ENCODE measurements at regions not wholly inside any gene's neighbourhood (a gene's known extent, or its start where the extent isn't known, plus 50 kb on each side); places are given as distances from the start of the nearest gene placed in this dataset.

DNA sequence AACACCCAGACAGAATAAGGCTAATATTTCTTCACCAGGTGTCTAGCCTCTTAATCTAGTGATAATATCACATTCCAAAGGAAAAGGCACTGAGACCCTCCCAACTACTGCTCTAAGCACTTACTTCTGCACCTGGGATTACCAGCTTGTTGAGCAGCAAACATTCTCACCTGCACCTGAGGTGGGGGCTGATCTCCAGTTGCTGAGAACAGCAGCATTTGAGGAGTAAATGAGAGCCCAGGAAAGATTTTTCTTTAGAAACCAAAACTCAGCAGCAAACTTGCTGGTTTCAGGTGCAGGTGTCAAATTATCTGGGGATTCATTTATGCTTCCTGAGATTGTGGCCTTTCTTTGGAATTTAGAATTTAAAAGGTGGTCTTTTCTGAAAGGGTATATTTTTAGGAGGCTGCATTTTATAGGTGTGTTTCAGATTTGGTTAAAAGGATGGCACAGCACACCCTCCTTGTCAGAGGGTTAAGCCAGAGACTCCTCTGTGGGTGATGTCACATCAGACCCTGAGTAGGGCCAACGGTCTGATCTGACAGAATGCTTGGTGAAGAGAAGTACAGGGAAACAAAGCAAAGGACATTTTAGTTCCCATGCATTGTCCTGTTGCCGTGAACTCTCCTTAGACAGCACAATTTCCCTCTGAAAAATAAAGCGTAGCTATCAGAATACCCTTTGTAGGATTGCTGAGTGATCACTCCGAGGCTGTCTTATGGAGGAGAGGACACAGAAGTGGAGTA, 411.0 kb upstream of the ATP11B start:
- no peaks in the 10 kb centered on the region for H3K27me3 ChIP-seq (ENCODE audit: insufficient read depth, poor library complexity, severe bottlenecking)
- H3K27ac ChIP-seq (replicated peaks), result no peak overlapping the region
- no peak overlapping the region for H3K4me3 ChIP-seq (replicated peaks; ENCODE audit: insufficient read depth, low read length)
- no peak for DNase-seq (ENCODE audit: low read depth in 1 of 2, low spot score in 1 of 2)
- TF ChIP-seq, protein P1, sequence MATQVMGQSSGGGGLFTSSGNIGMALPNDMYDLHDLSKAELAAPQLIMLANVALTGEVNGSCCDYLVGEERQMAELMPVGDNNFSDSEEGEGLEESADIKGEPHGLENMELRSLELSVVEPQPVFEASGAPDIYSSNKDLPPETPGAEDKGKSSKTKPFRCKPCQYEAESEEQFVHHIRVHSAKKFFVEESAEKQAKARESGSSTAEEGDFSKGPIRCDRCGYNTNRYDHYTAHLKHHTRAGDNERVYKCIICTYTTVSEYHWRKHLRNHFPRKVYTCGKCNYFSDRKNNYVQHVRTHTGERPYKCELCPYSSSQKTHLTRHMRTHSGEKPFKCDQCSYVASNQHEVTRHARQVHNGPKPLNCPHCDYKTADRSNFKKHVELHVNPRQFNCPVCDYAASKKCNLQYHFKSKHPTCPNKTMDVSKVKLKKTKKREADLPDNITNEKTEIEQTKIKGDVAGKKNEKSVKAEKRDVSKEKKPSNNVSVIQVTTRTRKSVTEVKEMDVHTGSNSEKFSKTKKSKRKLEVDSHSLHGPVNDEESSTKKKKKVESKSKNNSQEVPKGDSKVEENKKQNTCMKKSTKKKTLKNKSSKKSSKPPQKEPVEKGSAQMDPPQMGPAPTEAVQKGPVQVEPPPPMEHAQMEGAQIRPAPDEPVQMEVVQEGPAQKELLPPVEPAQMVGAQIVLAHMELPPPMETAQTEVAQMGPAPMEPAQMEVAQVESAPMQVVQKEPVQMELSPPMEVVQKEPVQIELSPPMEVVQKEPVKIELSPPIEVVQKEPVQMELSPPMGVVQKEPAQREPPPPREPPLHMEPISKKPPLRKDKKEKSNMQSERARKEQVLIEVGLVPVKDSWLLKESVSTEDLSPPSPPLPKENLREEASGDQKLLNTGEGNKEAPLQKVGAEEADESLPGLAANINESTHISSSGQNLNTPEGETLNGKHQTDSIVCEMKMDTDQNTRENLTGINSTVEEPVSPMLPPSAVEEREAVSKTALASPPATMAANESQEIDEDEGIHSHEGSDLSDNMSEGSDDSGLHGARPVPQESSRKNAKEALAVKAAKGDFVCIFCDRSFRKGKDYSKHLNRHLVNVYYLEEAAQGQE (IDR thresholded peaks at IDR 0.05; ENCODE audit: insufficient replicate concordance, low read depth), result no peak
- TF ChIP-seq, protein P2, sequence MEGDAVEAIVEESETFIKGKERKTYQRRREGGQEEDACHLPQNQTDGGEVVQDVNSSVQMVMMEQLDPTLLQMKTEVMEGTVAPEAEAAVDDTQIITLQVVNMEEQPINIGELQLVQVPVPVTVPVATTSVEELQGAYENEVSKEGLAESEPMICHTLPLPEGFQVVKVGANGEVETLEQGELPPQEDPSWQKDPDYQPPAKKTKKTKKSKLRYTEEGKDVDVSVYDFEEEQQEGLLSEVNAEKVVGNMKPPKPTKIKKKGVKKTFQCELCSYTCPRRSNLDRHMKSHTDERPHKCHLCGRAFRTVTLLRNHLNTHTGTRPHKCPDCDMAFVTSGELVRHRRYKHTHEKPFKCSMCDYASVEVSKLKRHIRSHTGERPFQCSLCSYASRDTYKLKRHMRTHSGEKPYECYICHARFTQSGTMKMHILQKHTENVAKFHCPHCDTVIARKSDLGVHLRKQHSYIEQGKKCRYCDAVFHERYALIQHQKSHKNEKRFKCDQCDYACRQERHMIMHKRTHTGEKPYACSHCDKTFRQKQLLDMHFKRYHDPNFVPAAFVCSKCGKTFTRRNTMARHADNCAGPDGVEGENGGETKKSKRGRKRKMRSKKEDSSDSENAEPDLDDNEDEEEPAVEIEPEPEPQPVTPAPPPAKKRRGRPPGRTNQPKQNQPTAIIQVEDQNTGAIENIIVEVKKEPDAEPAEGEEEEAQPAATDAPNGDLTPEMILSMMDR (IDR thresholded peaks at IDR 0.05; ENCODE audit: insufficient read depth, low read length), result no peak
- no peak for TF ChIP-seq POLR2AphosphoS5 (IDR thresholded peaks at IDR 0.05; ENCODE audit: low read depth)
- no peak for TF ChIP-seq SPI1 (IDR thresholded peaks at IDR 0.05; ENCODE audit: borderline replicate concordance, low read depth)
- no peak for TF ChIP-seq GABPA (IDR thresholded peaks at IDR 0.05; ENCODE audit: low read depth)

DNA sequence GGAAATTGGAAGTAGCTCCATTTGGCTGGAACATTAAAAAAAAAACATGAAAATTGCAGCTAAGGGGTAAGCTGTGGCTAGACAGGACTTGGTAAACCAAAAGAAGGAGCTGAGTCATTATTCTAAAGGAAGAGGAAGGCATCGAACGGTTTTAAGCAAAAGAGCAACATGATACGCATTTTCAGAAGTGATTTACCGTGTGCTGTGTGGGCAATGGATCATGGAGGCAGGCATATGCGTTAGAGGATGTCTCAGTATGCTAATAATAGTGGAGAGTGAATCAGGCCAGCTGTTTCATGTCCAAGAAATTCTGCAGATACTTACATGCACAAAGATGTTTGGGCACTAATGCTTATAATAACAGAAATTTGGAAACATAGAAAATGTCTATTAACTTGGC, 409.1 kb upstream of the ATP11B start:
- Histone ChIP-seq H3K27me3 (ENCODE audit: insufficient read depth, poor library complexity, severe bottlenecking) (no peaks in the 10 kb centered on the region), H3K4me3 (replicated peaks; ENCODE audit: insufficient read depth, low read length) (no peak overlapping the region), H3K27ac (replicated peaks) (no peak overlapping the region)
- TF ChIP-seq POLR2AphosphoS5 (IDR thresholded peaks at IDR 0.05; ENCODE audit: low read depth), result no peak
- TF ChIP-seq GABPA (IDR thresholded peaks at IDR 0.05; ENCODE audit: low read depth), result no peak
- TF ChIP-seq, protein P2 (IDR thresholded peaks at IDR 0.05; ENCODE audit: insufficient read depth, low read length), result no peak
- TF ChIP-seq, protein P1 (IDR thresholded peaks at IDR 0.05; ENCODE audit: insufficient replicate concordance, low read depth), result no peak
- no peak for TF ChIP-seq SPI1 (IDR thresholded peaks at IDR 0.05; ENCODE audit: borderline replicate concordance, low read depth)
- DNase-seq (ENCODE audit: low read depth in 1 of 2, low spot score in 1 of 2), result no peak

DNA sequence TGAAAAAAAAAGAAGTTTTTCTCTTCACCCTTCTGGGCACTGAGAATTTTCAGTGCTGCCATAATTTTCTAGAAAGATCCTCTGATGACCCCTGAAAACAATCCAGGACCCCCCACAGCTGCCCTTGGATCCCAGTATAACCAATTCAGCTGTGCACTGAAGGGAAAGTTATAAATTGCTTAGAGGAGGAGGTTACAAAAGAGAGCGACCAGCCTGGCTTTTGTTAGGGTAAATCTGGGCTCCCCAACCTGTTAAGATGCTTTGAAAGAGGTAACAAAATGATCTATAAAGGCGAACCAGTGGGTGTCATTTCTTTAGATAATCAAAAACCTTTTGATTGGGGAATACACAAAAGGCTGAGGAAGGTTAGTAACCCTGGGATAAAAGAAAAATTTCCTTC, 407.9 kb upstream of the ATP11B start:
- Histone ChIP-seq H3K27ac (replicated peaks) (no peak overlapping the region), H3K4me3 (replicated peaks; ENCODE audit: insufficient read depth, low read length) (no peak overlapping the region), H3K27me3 (ENCODE audit: insufficient read depth, poor library complexity, severe bottlenecking) (no peaks in the 10 kb centered on the region)
- TF ChIP-seq POLR2AphosphoS5 (IDR thresholded peaks at IDR 0.05; ENCODE audit: low read depth), result no peak
- DNase-seq (ENCODE audit: low read depth in 1 of 2, low spot score in 1 of 2), result no peak

DNA sequence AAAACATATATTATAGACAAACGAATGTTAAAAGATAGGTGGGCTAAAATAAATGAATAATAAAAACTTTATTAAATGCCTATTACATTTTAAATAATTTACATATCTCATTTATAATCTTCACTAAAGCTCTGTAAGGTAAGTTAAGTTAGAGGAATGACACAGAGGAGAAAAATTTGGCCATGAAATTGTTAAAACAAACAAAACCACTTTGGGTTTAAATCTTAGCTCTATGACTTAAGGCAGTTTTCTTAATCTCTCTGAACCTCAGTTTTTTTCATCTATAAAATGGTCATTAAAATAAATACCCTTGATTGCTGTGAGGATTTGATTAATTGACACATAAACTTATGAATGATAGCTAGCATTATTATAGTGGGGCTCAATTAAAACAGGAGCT, 404.8 kb upstream of the ATP11B start:
- H3K27me3 ChIP-seq (ENCODE audit: insufficient read depth, poor library complexity, severe bottlenecking), result no peaks in the 10 kb centered on the region
- no peak overlapping the region for H3K4me3 ChIP-seq (replicated peaks; ENCODE audit: insufficient read depth, low read length)
- TF ChIP-seq SPI1 (IDR thresholded peaks at IDR 0.05; ENCODE audit: borderline replicate concordance, low read depth) (no peak), POLR2AphosphoS5 (IDR thresholded peaks at IDR 0.05; ENCODE audit: low read depth) (no peak), GABPA (IDR thresholded peaks at IDR 0.05; ENCODE audit: low read depth) (no peak)
- TF ChIP-seq, protein P2 (IDR thresholded peaks at IDR 0.05; ENCODE audit: insufficient read depth, low read length), result no peak
- TF ChIP-seq, protein P1 (IDR thresholded peaks at IDR 0.05; ENCODE audit: insufficient replicate concordance, low read depth), result no peak
- H3K27ac ChIP-seq (replicated peaks), result no peak overlapping the region
- DNase-seq (ENCODE audit: low read depth in 1 of 2, low spot score in 1 of 2), result no peak

Measured in HL-60 (cell line).